ENCODE measurements at regions not wholly inside any gene's neighbourhood (a gene's known extent, or its start where the extent isn't known, plus 50 kb on each side); places are given as distances from the start of the nearest gene placed in this dataset.

DNA sequence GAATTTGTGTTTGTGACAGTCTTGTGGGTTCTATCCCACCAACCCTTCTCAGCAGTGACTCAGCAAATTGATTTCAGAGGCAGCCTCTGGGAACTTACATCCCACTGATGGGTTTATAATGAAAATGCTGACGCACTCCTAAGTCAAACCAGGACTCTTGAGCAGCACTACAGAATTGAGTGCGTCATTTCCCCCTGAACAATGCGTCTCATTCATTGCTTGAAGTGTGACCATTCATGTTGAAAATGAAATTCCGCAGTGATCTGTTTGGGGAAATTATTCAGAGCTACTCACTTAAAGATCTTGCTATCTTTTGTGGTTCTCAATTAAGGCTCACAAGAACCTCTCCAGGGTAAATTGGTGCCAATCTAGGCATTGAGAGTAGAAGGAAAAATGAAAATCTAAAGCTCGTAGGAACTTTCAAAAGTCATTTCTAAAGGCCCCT is 417.7 kb upstream of the SLC14A2 start:
- DNase-seq (ENCODE audit: low spot score): peak; percentile 49
- TF ChIP-seq, protein P1, sequence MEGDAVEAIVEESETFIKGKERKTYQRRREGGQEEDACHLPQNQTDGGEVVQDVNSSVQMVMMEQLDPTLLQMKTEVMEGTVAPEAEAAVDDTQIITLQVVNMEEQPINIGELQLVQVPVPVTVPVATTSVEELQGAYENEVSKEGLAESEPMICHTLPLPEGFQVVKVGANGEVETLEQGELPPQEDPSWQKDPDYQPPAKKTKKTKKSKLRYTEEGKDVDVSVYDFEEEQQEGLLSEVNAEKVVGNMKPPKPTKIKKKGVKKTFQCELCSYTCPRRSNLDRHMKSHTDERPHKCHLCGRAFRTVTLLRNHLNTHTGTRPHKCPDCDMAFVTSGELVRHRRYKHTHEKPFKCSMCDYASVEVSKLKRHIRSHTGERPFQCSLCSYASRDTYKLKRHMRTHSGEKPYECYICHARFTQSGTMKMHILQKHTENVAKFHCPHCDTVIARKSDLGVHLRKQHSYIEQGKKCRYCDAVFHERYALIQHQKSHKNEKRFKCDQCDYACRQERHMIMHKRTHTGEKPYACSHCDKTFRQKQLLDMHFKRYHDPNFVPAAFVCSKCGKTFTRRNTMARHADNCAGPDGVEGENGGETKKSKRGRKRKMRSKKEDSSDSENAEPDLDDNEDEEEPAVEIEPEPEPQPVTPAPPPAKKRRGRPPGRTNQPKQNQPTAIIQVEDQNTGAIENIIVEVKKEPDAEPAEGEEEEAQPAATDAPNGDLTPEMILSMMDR (IDR thresholded peaks at IDR 0.05; ENCODE audit: extremely low read depth, insufficient read depth, missing control alignments): no peak
- in situ Hi-C loops (cut with MboI; ENCODE audit: low pct_unique_long_range_greater_than_20kb, low sequenced_read_pairs, unreplicated experiment): no loop called here

DNA sequence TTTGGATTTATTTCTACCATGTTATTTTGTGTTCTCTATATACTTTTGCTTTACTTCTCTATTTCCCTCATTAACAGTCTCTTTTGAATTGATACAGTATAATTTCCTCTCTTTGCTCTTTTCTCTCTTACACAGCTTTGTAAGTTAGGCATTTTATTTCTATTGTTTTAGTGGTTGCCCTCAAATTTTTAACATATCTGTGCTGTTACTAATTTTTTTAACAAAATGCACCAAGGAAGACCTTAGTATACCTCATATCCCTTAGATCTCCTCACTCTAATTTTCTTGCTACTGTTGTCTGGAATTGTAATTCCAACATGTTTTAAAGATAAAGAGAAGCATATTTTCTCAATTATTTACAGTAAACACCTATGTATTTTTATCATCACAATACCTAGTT is 416.8 kb upstream of the SLC14A2 start:
- in situ Hi-C loops (cut with MboI; ENCODE audit: low pct_unique_long_range_greater_than_20kb, low sequenced_read_pairs, unreplicated experiment): no loop called here
- TF ChIP-seq, protein P1 (IDR thresholded peaks at IDR 0.05; ENCODE audit: extremely low read depth, insufficient read depth, missing control alignments): no peak
- no peak for DNase-seq (ENCODE audit: low spot score)

DNA sequence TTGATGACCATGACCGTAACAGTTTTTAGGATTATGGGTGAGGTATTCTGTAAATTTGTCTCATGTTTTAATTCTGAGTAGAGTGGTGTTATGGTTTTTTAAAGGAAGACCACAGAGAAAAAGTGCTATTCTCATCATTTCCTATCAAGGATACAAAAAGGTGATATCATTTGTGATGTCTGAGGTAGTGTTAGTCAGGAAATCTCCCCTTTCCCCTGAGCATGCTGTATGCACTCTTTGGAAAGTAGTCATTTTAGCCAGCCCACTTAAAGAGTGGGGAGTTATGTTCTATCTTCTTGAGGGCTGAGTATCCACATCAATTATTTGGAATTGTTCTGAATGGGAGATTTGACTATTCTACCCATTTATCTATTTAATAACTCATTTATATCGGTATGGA is 414.2 kb upstream of the SLC14A2 start:
- in situ Hi-C loops (cut with MboI; ENCODE audit: low pct_unique_long_range_greater_than_20kb, low sequenced_read_pairs, unreplicated experiment): loop anchor here (25.0 kb wide), 1 partner anchor 539 kb away; no protein-coding TSS in a partner anchor
- TF ChIP-seq, protein P1 (IDR thresholded peaks at IDR 0.05; ENCODE audit: extremely low read depth, insufficient read depth, missing control alignments): no peak
- no peak for DNase-seq (ENCODE audit: low spot score)

GRCh38 chr18:45201489-45201888 is 413.8 kb upstream of the SLC14A2 start:
- in situ Hi-C loops (cut with MboI; ENCODE audit: low pct_unique_long_range_greater_than_20kb, low sequenced_read_pairs, unreplicated experiment): loop anchor here (25.0 kb wide), 1 partner anchor 539 kb away; no protein-coding TSS in a partner anchor
- TF ChIP-seq, protein P1 (IDR thresholded peaks at IDR 0.05; ENCODE audit: extremely low read depth, insufficient read depth, missing control alignments): no peak
- DNase-seq (ENCODE audit: low spot score): no peak

DNA sequence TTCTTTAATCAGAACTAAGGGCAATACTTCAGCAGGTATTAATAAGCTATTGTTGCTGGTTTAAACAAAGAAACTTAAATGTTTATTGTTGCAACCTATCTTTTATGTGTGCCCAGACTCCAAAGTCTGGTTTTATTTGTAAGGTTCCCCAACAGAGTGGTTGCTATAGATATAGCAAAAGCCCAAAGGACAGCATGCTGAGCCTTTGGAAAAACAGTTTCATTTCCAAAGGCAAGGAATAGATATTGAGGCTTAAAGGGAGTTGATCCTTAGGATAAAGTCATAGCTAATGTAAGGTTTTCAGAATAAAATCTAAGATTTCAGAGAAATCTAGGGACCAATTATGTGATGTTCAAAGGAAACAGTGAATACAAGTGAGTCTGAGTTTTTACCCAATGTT is 413.2 kb upstream of the SLC14A2 start:
- TF ChIP-seq, protein P1 (IDR thresholded peaks at IDR 0.05; ENCODE audit: extremely low read depth, insufficient read depth, missing control alignments): no peak
- in situ Hi-C loops (cut with MboI; ENCODE audit: low pct_unique_long_range_greater_than_20kb, low sequenced_read_pairs, unreplicated experiment): loop anchor here (25.0 kb wide), 1 partner anchor 540 kb away; no protein-coding TSS in a partner anchor
- DNase-seq (ENCODE audit: low spot score): no peak

DNA sequence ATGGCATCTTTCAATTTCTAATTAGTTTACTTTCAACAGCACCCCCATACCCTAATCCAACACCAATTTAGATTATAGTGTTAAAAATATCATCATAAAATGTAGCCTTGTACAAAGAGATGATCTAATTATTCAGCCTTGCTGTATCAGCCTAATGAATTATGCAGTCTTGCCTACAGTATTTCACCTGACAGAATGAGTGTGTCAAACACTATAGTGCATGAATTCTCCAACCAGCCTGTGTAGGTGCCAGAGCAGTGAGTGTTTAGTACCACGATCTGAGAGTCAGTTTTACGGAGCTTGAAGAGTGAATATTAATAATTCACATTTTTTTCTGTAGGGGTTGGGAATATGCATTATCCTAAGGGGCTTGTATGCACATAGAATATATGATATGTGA is 411.6 kb upstream of the SLC14A2 start:
- no peak for DNase-seq (ENCODE audit: low spot score)
- TF ChIP-seq, protein P1 (IDR thresholded peaks at IDR 0.05; ENCODE audit: extremely low read depth, insufficient read depth, missing control alignments): no peak
- in situ Hi-C loops (cut with MboI; ENCODE audit: low pct_unique_long_range_greater_than_20kb, low sequenced_read_pairs, unreplicated experiment): loop anchor here (25.0 kb wide), 1 partner anchor 541 kb away; no protein-coding TSS in a partner anchor

Measured in GM13977 (cell line).